SK-N-SH (cell line): ENCODE measurements at regions not wholly inside any gene's neighbourhood (a gene's known extent, or its start where the extent isn't known, plus 50 kb on each side); places are given as distances from the start of the nearest gene placed in this dataset.

Source experiments
- EP300 ChIP-seq, 2 experiments: IDR thresholded peaks; 2 replicates each; pipeline versions ENCODE4 v1.4.0 to v1.6.1; 2012; ENCODE audit warnings: borderline replicate concordance in 1 of 2, low read depth in 1 of 2, low read length in 1 of 2
- NFIC ChIP-seq: IDR thresholded peaks from 2 replicates; pipeline ENCODE4 v1.4.0; 2012; ENCODE audit warnings: borderline replicate concordance
- REST ChIP-seq: IDR thresholded peaks from 2 replicates; pipeline ENCODE4 v1.6.1; 2012; ENCODE audit warnings: mild to moderate bottlenecking, low read depth, low read length, moderate library complexity
- RXRA ChIP-seq: IDR thresholded peaks from 2 replicates; pipeline ENCODE4 v1.4.0; 2012; ENCODE audit warnings: low read depth, mild to moderate bottlenecking, borderline replicate concordance
- SIN3A ChIP-seq: IDR thresholded peaks from 2 replicates; pipeline ENCODE4 v1.6.1; 2012; ENCODE audit warnings: low read depth, mild to moderate bottlenecking, low read length, moderate library complexity, borderline replicate concordance
- USF2 ChIP-seq: fragments of 150-350 bp; IDR thresholded peaks from 2 replicates; pipeline ENCODE4 v1.6.1; 2017; ENCODE audit warnings: antibody characterized with exemption, low read length, low read depth, borderline replicate concordance
- YY1 ChIP-seq: IDR thresholded peaks from 2 replicates; pipeline ENCODE4 v1.4.0; 2012; ENCODE audit warnings: low read depth, mild to moderate bottlenecking
- TF ChIP-seq, protein P1 (sequence below): fragments of 200-600 bp; sonication (generic); IDR thresholded peaks from 2 replicates; pipeline ENCODE4 v1.6.1; 2017; ENCODE audit warnings: antibody characterized with exemption, mild to moderate bottlenecking, moderate library complexity

- TF ChIP-seq USF2 (no peak), RXRA (no peak), YY1 (no peak), REST (no peak), NFIC (no peak), EP300 (IDR thresholded peaks at IDR 0.05; ENCODE audit: borderline replicate concordance in 1 of 2, low read depth in 1 of 2, low read length in 1 of 2) (no peak), SIN3A (no peak)
- TF ChIP-seq, protein P1, sequence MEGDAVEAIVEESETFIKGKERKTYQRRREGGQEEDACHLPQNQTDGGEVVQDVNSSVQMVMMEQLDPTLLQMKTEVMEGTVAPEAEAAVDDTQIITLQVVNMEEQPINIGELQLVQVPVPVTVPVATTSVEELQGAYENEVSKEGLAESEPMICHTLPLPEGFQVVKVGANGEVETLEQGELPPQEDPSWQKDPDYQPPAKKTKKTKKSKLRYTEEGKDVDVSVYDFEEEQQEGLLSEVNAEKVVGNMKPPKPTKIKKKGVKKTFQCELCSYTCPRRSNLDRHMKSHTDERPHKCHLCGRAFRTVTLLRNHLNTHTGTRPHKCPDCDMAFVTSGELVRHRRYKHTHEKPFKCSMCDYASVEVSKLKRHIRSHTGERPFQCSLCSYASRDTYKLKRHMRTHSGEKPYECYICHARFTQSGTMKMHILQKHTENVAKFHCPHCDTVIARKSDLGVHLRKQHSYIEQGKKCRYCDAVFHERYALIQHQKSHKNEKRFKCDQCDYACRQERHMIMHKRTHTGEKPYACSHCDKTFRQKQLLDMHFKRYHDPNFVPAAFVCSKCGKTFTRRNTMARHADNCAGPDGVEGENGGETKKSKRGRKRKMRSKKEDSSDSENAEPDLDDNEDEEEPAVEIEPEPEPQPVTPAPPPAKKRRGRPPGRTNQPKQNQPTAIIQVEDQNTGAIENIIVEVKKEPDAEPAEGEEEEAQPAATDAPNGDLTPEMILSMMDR, result no peak
Measured at GRCh38 chr3:135806317-135806716, 159.2 kb upstream of the PPP2R3A start.
